Brain microvascular endothelial cell (primary cell): ENCODE measurements at regions not wholly inside any gene's neighbourhood (a gene's known extent, or its start where the extent isn't known, plus 50 kb on each side); places are given as distances from the start of the nearest gene placed in this dataset.
"Not testable (repeated sequence)": the region's sequence is repeated elsewhere in the genome, so short reads cannot be mapped to it uniquely, and the experiment has no call there.

ENCODE experiments used
- DNase-seq: peaks from one replicate; pipeline ENCODE4 v3.0.0-alpha.2; 2020
- H3K27ac ChIP-seq: fragments of 250-450 bp; sonication (Bioruptor Pico); 2 replicates; pipeline ENCODE4 v1.5.1; 2020; ENCODE audit warnings: mild to moderate bottlenecking, moderate library complexity
- H3K27me3 ChIP-seq: fragments of 250-450 bp; sonication (Bioruptor Pico); replicated peaks from 2 replicates; pipeline ENCODE4 v1.5.1; 2020; ENCODE audit warnings: mild to moderate bottlenecking
- H3K36me3 ChIP-seq: fragments of 250-450 bp; sonication (Bioruptor Pico); replicated peaks from 2 replicates; pipeline ENCODE4 v1.5.1; 2020; ENCODE audit warnings: mild to moderate bottlenecking
- H3K4me3 ChIP-seq: 2 replicates; pipeline ENCODE4 v1.5.1; 2011; ENCODE audit warnings: low read depth, mild to moderate bottlenecking, control low read depth, low read length, moderate library complexity
- CTCF ChIP-seq: IDR thresholded peaks from 2 replicates; pipeline ENCODE4 v1.5.1; 2011; ENCODE audit warnings: low read depth, mild to moderate bottlenecking, moderate library complexity, low read length, control low read depth, inconsistent platforms; ENCODE audit errors: missing control alignments
- in situ Hi-C: cut with HindIII; loops from 2 replicates; pipeline ENCODE4 v1.10.0; 2017; ENCODE audit warnings: low sequenced_read_pairs, low pct_ligation_motif_present

GRCh38 chr1:206384029-206384807 is 86.1 kb upstream of the IKBKE start:
- TF ChIP-seq CTCF: peak; percentile 46
- H3K36me3 ChIP-seq, H3K4me3 ChIP-seq, H3K27ac ChIP-seq, in situ Hi-C loops, H3K27me3 ChIP-seq: not testable (repeated sequence)
- peak; percentile 81 for DNase-seq

GRCh38 chr1:206384891-206385290 is 85.4 kb upstream of the IKBKE start:
- H3K27me3 ChIP-seq, DNase-seq, H3K36me3 ChIP-seq, H3K27ac ChIP-seq, H3K4me3 ChIP-seq, in situ Hi-C loops: not testable (repeated sequence)

GRCh38 chr1:206387631-206388030 is 82.6 kb upstream of the IKBKE start:
- in situ Hi-C loops, H3K27me3 ChIP-seq, H3K4me3 ChIP-seq, DNase-seq, H3K36me3 ChIP-seq, H3K27ac ChIP-seq: not testable (repeated sequence)

GRCh38 chr1:206391903-206392302 is 78.4 kb upstream of the IKBKE start:
- in situ Hi-C loops, H3K4me3 ChIP-seq, H3K27me3 ChIP-seq, DNase-seq, H3K36me3 ChIP-seq, H3K27ac ChIP-seq: not testable (repeated sequence)

- peak; percentile 70 for DNase-seq
- H3K27me3 ChIP-seq, in situ Hi-C loops, H3K27ac ChIP-seq, H3K36me3 ChIP-seq, H3K4me3 ChIP-seq: not testable (repeated sequence)
These were observed 72.8 kb upstream of the IKBKE start for GRCh38 chr1:206397501-206397900.

- H3K4me3 ChIP-seq, in situ Hi-C loops, H3K36me3 ChIP-seq, DNase-seq, H3K27ac ChIP-seq, H3K27me3 ChIP-seq: not testable (repeated sequence)
These were observed 72.0 kb upstream of the IKBKE start for GRCh38 chr1:206398261-206398660.

GRCh38 chr1:206403612-206404307 is 66.5 kb upstream of the IKBKE start:
- H3K27me3 ChIP-seq, H3K4me3 ChIP-seq, DNase-seq, H3K27ac ChIP-seq, in situ Hi-C loops, H3K36me3 ChIP-seq: not testable (repeated sequence)

GRCh38 chr1:206404309-206405027 is 65.8 kb upstream of the IKBKE start:
- DNase-seq, H3K4me3 ChIP-seq, in situ Hi-C loops, H3K36me3 ChIP-seq, H3K27me3 ChIP-seq, H3K27ac ChIP-seq: not testable (repeated sequence)

- H3K4me3 ChIP-seq, H3K27me3 ChIP-seq, in situ Hi-C loops, H3K27ac ChIP-seq, H3K36me3 ChIP-seq, DNase-seq: not testable (repeated sequence)
These were observed 65.0 kb upstream of the IKBKE start for GRCh38 chr1:206405282-206405681.

GRCh38 chr1:206408371-206409288 is 61.6 kb upstream of the IKBKE start:
- H3K27me3 ChIP-seq, H3K36me3 ChIP-seq, H3K4me3 ChIP-seq, DNase-seq, in situ Hi-C loops, H3K27ac ChIP-seq: not testable (repeated sequence)
